ENCODE measurements at regions not wholly inside any gene's neighbourhood (a gene's known extent, or its start where the extent isn't known, plus 50 kb on each side); places are given as distances from the start of the nearest gene placed in this dataset.

DNA sequence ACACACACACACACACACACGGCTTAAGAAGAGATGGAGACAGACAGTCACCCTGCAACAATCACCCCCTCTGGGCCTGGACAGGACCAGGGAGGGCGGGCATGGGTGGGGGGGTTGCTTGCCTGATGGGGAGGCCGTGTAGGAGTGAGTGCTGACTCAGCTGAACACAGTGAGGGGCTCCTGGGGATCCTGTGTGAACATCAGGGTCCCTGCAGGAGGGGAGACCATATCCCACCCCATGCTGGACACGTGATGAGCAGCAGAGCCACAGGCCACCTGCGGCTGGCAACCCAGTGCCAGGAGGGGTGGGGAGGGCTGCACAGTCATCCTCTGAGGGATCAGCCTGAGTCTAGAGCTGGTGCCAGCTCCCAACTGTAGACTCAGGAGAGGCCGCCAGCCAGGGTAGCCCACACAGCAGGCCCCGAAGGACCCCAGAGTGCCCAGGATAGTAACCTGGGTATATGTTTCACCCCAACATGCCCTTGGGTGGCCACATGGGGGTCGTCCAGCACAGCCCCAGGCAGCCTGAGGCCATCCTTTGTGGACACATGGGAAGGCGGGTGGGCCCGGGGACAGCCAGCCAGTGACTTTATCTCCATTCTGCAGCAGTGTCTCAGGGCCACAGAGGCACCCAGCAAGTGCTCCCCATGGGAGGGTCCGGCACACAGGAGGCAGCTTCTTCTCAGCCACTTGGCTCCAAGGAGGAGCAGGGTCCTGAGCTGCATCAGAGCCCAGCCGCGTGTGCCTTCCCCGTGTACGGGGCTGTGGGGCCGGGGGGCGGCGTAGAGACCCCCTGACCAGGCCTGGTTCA lies 73.7 kb upstream of the SFSWAP start:
- TF ChIP-seq, protein P1, sequence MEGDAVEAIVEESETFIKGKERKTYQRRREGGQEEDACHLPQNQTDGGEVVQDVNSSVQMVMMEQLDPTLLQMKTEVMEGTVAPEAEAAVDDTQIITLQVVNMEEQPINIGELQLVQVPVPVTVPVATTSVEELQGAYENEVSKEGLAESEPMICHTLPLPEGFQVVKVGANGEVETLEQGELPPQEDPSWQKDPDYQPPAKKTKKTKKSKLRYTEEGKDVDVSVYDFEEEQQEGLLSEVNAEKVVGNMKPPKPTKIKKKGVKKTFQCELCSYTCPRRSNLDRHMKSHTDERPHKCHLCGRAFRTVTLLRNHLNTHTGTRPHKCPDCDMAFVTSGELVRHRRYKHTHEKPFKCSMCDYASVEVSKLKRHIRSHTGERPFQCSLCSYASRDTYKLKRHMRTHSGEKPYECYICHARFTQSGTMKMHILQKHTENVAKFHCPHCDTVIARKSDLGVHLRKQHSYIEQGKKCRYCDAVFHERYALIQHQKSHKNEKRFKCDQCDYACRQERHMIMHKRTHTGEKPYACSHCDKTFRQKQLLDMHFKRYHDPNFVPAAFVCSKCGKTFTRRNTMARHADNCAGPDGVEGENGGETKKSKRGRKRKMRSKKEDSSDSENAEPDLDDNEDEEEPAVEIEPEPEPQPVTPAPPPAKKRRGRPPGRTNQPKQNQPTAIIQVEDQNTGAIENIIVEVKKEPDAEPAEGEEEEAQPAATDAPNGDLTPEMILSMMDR (IDR thresholded peaks at IDR 0.05; ENCODE audit: control insufficient read depth, extremely low read depth, insufficient read depth): no peak
- DNase-seq (ENCODE audit: low read depth): no peak
- no peak overlapping the region for H3K4me3 ChIP-seq (ENCODE audit: low read depth, low read length)

DNA sequence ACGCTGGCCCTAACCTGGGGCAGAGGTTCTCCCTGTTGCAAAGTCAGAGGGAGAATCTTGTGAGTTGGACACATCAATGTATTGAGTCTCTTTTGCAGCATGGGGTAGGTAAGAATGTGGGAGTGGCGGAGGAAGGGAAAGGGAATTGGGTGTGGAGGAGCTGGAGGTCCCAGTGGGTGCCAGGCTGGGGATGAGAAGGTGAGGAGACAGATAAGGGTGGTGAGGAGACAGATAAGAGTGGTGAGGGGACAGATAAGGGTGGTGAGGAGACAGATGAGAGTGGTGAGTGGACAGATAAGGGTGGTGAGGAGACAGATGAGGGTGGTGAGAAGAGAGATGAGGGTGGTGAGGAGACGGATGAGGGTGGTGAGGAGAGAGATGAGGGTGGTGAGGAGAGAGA lies 72.9 kb upstream of the SFSWAP start:
- H3K4me3 ChIP-seq (ENCODE audit: low read depth, low read length): no peak overlapping the region
- no peak for DNase-seq (ENCODE audit: low read depth)
- TF ChIP-seq, protein P1 (IDR thresholded peaks at IDR 0.05; ENCODE audit: control insufficient read depth, extremely low read depth, insufficient read depth): no peak

DNA sequence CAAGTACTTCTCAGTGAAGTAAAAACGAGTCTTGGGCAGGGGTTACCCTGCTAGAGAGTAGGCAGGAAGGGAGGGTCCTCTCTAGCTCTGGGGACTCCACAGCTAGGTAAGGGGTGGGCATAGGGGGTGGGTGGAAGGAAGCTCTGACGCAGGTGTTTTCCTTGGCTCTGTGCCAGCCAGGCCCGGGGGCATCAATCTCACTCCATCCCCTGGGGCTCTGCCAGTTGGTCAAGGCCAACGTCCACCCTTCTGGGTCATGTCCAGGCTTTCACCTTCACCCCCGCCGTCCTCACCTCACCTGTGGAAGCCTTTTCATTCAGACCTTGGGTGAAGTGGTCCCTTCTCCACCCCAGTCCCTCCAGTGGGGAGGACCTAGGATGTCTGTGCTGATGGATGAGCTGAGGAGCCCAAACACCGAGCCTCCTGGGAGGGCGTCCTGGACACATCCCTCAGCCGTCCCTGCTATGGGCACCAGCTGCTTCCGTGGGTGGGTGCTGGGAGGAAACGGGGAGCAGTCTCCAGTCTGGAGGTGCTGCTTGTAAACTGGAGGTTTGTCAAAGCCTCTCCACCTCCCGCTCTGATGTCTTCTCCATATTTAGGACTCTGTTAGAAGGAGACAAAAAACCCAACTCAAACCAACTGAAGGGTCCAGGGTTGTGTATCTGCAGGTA lies 71.5 kb upstream of the SFSWAP start:
- DNase-seq (ENCODE audit: low read depth): no peak
- H3K4me3 ChIP-seq (ENCODE audit: low read depth, low read length): no peak overlapping the region
- TF ChIP-seq, protein P1 (IDR thresholded peaks at IDR 0.05; ENCODE audit: control insufficient read depth, extremely low read depth, insufficient read depth): no peak

DNA sequence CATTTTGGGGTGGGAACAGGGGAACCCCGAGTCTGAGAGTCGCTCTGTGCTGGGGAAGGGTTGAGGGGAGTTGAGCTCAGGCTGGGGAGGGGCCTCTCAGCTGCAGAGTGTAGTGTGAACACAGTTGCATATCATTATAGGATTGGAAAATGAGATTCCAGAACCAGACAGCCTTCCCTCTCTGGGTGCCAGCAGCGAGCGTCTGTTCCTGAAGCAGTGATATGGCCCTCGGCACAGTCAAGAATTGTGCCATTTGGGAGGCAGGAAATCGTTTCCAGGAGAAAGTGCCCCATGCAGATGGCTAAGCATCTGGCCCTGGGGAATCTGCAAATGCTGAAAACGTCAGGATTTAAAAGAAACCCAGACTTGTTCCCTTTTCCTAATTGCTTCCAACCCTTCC lies 70.4 kb upstream of the SFSWAP start:
- H3K4me3 ChIP-seq (ENCODE audit: low read depth, low read length): no peak overlapping the region
- DNase-seq (ENCODE audit: low read depth): no peak
- TF ChIP-seq, protein P1 (IDR thresholded peaks at IDR 0.05; ENCODE audit: control insufficient read depth, extremely low read depth, insufficient read depth): no peak

DNA sequence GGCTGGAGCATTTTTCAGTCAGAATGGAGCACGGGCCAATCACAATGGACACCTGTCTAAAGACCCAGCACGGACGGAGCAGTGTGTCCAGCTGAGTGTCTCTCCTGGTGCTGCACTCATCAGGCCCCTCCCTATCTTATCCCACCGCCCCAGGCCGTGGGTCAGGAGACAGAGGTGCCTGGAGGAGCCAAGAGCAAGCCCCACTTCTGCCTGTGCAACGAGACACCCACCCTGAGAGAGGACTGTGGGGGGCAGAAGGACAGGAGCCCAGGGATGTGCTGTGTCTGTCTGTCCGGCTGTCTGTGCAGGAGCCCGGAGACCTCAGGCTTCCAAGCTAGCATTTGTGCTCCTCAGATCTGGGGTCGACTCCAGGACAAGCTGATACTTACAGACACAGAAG lies 69.6 kb upstream of the SFSWAP start:
- no peak for DNase-seq (ENCODE audit: low read depth)
- TF ChIP-seq, protein P1 (IDR thresholded peaks at IDR 0.05; ENCODE audit: control insufficient read depth, extremely low read depth, insufficient read depth): no peak

DNA sequence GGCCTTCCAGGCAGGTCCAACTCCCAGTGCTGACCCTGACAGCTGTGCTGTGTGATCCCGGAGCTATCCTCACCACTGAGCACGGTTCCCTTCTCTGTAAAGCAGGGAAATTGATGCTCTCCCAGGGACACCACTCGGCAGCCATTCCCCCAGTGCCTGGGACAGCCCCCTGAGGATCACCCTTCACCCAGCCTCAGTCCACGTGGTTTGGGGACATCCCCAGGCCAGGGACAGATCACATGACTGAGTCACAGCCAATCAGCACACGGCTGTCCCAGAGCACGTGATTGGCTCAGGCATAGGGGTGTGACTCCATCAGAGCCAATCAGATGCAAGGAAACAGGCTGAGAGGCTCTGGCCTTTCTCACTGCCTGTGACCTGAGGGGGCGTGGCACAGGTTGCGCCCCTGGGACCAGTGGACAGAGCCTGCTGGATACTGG lies 68.8 kb upstream of the SFSWAP start:
- no peak overlapping the region for H3K4me3 ChIP-seq (ENCODE audit: low read depth, low read length)
- no peak for DNase-seq (ENCODE audit: low read depth)
- TF ChIP-seq, protein P1 (IDR thresholded peaks at IDR 0.05; ENCODE audit: control insufficient read depth, extremely low read depth, insufficient read depth): no peak

More for the DNA sequence above, 69.6 kb upstream of the SFSWAP start:
- H3K4me3 ChIP-seq (ENCODE audit: low read depth, low read length): no peak overlapping the region

All from LNCaP clone FGC (cell line).